COR-L47 (cell line): ENCODE measurements at regions not wholly inside any gene's neighbourhood (a gene's known extent, or its start where the extent isn't known, plus 50 kb on each side); places are given as distances from the start of the nearest gene placed in this dataset.
"Not testable (repeated sequence)": the region's sequence is repeated elsewhere in the genome, so short reads cannot be mapped to it uniquely, and the experiment has no call there.

ENCODE experiments used
- DNase-seq: peaks from one replicate; lab custom pipeline; 2025; lab: John Stamatoyannopoulos, UW

DNA sequence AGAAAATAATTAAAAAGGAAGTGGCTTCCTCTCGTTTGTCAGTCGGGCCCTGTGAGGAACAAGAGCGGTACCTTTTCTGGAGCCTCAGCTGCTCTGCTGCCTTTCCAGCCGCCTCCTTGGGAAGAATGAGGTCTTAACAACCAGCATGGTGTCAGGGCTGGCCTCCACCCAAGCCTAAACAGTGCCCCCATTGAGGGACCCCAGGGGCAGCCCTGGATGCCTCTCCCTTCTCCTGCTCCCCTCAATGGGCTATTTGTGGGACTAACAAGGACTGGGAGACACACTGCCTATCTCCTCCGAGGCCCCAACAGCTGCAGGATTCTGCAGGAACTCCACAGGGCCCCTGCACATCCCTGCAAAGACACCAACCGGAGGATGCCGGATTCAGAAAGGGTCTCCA, 155.4 kb upstream of the MAP3K1 start:
- no peak for DNase-seq

GRCh38 chr5:56658972-56659371, 156.4 kb upstream of the MAP3K1 start:
- DNase-seq = no peak

DNA sequence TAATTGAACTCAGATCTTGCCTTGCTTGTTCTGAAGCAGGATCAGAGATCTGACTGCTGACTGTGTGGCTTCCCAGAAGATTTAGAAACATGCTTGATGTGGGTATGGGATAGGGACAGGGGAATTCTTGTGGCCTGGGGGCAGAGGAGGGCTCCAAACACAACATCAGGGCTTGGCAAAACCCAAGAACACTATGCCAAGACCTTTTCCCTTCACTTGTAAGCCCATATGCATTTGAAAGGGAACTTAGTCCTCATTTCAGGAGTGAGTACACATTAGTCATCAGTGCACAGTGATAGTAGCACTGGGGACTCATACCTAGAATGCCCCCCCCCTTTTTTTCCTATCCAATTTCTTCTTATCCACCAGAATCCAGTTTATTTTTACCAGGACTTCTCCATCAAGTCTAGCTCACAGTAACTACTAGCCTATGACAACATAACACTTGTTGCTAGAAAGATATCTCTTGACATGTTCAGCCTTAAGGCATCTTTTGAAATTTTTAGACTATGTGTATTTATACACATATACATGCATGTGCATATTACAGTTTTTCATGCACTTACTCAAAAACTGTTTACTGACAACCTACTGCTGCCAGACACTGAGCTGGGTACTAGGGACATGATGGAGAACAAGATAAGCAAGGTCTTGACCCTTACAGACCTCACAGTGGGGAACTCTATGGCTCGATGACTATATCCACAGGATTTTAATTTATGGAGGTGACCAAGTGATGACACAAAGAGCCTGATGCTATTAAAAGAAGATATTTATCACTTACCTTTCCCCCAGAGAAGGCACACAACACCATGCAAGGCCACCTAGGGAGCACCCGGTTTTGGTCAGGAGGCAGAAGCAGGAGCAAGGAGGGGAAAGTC, 158.3 kb upstream of the MAP3K1 start:
- DNase-seq = no peak

DNA sequence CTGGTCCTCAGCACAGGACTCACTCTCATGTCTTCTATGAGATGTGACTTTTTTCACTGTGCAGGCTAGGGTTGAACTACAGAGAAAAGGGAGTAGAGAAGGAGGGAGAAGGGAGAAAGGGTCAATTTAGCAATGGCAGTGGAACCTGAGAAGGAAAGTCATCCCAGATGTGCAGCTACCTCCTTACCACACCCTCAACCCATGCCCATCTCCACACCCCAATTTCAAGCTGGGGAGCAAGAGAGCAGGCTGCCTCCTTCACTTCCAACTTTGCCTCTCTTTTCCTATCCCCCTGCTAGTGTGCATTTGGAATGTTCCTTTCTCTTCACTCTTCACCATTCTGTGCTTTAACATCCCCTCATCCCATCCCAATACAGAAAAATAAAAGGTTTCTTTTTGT, 163.5 kb upstream of the MAP3K1 start:
- DNase-seq = no peak

- no peak for DNase-seq
Observed at GRCh38 chr5:56650386-56650785, 165.0 kb upstream of the MAP3K1 start.

- DNase-seq = no peak
Observed at GRCh38 chr5:56649569-56649968, 165.8 kb upstream of the MAP3K1 start.

DNA sequence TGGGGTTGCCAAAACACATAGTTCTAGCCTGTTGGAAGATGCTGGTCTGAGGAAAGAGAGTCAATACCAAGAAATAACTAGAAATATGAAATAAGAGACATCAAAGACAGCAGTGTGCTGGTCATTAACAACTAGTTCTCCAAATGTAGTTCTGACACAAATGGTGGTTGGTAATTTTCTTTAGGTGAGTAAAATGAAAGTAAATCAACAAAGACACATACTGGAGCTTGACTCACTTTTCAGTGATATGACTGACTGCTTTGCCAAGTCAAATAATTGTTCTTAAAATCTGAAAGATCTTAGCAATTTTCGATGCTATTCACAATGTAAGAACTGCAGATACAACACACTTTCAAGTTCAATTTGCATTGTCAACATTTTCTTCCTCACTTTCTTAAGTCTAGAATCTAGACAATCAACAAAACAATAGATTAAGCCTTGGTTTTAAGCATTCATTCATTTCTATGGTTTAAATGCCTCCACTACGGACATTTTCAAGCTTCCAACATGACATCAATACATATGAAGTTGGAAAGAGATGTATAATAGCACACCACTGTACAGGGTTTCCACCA, 166.8 kb upstream of the MAP3K1 start:
- no peak for DNase-seq

DNA sequence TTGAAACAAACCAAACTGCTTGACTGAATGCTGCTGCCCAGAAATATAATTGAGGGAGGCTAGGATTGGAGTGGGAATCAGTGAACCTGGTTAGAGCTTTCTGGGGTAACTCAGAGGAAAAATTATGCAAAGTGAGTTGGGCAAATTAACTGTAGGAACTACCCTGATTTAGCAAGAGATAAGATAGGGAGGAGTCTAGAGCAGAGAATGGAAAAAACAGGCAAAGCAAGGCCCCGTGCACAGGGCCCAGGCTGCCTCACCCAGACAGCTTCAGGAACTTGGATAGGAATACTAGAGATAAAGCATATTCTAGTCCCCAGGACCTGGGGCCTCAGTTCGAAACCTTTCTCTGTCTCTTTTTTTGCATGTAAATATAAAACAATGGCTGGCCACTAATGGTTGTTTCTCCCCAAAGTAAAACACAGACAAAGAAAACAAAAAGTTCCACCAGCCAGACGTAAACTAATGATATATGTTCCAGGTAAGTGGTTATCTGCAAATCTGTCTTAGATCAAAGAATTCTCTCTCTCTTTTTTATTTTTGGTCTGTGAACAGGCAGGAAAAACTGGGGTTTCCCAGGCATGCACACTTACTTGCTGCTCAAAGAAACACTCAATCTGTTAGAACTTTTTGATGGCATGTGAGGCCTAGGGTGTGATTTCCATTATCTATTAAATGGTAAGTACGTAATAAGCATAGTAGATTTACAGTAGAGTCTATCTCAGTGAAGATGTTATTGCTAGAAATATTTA, 168.1 kb upstream of the MAP3K1 start:
- DNase-seq = no peak

DNA sequence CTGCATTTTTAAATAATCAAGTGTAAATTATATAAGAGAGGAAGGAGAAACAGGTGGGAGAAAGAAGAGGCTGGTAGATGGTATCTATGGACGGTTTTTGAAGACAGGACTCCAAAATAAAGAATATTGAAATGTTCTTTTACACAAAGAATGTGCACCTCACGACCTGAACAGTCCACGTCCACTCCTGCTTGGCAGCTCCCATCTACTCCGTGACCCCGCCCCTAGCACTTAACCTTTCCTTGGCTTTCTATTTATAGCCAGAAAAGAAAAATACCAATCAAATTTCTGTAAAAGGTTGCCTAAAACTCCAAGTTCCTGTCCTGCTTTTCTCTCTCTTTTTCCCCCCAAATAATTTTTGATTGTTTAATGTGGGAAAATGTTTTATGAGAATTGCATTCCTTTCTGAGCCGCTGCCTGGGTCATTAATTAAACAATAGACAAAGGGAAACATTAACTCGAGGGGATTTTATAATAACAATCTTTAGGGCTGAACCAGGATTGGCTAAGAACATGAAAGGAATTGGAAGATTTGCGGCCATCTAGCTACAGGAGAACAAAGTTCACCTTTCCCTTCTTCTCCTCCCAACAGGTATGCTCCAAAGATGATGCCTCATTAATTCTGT, 173.6 kb upstream of the MAP3K1 start:
- DNase-seq = no peak

GRCh38 chr5:56640763-56641406, 174.5 kb upstream of the MAP3K1 start:
- DNase-seq = no peak

DNA sequence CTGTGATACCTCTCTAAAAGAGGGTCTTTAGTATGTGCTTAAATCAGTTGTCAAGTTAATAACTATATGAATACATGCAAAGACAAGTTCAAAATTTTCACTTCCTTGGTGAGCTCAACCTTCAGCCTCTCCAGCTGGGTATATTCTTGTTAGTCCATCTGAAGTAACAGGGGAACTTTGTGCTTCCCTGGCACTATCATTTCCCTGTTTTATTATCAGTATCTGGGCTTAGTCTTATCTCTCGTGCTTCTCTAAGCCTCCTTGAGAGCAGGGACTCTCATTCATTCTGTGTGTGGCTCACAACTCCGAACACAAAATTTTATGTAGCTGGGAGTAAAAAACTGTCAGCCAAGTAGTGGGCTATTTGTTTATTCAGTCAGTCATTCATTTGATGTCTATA, 175.9 kb upstream of the MAP3K1 start:
- no peak for DNase-seq

GRCh38 chr5:56638768-56639238, 176.5 kb upstream of the MAP3K1 start:
- DNase-seq = no peak

- DNase-seq = peak; percentile 94
Observed at GRCh38 chr5:56638061-56638621, 177.2 kb upstream of the MAP3K1 start.

GRCh38 chr5:56637321-56637920, 177.9 kb upstream of the MAP3K1 start:
- DNase-seq = no peak

GRCh38 chr5:56633950-56634349, 181.4 kb upstream of the MAP3K1 start:
- no peak for DNase-seq

DNA sequence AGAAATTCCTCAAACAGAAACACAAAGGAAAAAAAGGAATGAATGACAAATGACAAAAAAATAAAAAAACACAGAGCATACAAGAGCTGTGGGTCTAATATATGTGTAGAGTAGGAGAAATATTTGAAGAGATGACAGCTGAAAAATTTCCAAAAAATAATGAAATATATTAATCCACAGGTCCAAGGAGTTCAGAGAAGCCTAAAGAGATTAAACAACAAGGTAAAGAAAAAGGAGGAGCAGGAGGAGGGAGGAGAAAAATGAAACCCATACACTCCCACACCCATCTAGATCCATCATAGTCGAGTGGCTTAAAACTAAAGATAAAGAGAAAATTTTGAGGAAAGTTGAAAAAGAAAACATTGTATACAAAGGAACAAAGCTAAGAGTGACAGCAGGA, 182.4 kb upstream of the MAP3K1 start:
- DNase-seq = no peak

DNA sequence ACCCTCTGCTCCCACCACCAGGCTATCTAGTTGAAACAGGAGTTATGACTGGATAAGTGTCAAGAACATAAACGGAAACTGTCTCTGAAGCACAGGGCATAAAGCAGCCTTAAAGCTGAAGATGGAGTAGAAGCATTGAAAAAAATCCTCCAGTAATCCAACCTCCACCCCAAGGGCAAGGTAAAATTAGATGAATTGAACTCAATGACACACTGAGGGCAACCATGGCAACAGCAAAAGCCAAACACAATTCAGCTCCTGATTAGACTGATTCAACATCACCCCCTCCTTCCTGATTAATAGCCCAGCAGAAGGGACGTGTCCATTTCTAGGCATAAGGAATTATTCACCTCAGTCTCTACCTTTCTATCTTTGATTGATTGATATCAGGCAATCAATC, 183.2 kb upstream of the MAP3K1 start:
- no peak for DNase-seq

GRCh38 chr5:56631719-56632118, 183.6 kb upstream of the MAP3K1 start:
- DNase-seq = no peak

DNA sequence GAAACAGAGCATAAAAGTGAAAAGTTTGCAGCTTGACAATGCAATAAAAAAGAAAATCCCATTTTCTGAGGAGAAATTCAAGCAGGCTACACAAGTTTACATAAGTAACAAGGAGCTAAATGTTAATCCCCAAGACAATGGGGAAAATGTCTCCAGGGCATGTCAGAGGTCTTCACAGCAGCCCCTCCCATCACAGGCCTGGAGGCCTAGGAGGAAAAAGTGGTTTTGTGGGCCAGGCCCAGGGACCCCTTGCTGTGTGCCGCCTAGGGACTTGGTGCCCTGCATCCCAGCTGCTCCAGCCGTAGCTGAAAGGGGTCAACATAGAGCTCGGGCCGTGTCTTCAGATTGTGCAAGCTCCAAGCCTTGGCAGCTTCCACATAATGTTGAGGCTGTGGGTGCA, 186.7 kb upstream of the MAP3K1 start:
- not testable (repeated sequence) for DNase-seq

DNA sequence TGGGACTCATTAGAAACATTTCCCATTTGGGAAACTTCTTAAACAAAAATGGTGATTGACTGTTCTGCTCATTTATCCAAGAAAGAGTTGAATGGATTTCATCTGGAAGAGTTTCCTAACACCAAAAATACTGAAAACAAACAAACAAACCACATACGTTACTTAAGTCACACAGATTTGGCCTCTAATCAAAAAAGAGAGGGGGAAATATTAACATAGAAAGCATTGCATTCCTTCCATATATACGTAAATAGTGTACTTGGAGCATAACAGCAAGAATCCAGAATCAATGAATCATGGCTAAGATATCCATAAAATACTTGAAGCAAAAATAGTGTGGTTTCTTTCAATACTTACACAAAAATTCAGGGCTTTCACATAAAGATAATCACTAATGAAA, 189.8 kb upstream of the MAP3K1 start:
- no peak for DNase-seq

DNA sequence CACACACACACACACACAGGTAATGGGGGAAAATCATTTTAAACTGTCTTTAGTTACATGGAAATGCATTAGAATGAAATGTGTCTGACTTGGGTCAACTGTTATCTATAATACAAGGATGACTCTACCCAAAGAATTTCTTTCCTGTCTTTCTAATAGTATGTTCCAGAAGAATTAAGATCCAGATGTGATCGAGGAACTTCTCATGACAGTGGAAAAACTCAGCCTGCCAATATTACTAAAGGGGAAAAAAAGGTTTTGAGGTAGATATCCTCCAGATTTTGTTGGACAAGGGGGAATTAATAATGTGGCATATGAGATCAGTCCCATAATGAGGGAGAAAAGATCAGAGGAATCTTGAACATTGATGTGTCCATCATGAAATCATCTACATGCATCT, 190.6 kb upstream of the MAP3K1 start:
- DNase-seq = no peak
